ENCODE measurements at regions not wholly inside any gene's neighbourhood (a gene's known extent, or its start where the extent isn't known, plus 50 kb on each side); places are given as distances from the start of the nearest gene placed in this dataset.

DNA sequence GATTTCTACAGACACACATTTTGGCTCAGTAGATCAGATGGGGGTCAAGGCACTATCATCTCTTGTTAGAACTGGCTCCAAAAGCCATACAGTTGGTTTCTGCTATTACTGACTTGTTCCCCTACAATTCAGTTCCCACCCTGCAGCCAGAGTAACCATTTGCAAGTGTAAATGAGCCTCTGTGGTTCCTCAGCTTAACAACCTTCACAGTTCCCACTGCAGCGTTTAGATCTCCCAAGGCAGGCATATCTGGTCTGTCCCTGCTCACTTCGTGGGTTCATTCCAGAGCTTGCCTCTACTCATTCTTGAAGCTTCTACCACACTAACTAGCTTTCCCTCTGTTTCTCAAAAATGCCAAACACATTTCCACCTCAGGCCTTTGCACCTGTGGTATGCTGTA, 186.1 kb downstream of the CBLN1 start:
- TF ChIP-seq, protein P1, sequence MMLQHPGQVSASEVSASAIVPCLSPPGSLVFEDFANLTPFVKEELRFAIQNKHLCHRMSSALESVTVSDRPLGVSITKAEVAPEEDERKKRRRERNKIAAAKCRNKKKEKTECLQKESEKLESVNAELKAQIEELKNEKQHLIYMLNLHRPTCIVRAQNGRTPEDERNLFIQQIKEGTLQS (IDR thresholded peaks at IDR 0.05) = no peak
- TF ChIP-seq, protein P2, sequence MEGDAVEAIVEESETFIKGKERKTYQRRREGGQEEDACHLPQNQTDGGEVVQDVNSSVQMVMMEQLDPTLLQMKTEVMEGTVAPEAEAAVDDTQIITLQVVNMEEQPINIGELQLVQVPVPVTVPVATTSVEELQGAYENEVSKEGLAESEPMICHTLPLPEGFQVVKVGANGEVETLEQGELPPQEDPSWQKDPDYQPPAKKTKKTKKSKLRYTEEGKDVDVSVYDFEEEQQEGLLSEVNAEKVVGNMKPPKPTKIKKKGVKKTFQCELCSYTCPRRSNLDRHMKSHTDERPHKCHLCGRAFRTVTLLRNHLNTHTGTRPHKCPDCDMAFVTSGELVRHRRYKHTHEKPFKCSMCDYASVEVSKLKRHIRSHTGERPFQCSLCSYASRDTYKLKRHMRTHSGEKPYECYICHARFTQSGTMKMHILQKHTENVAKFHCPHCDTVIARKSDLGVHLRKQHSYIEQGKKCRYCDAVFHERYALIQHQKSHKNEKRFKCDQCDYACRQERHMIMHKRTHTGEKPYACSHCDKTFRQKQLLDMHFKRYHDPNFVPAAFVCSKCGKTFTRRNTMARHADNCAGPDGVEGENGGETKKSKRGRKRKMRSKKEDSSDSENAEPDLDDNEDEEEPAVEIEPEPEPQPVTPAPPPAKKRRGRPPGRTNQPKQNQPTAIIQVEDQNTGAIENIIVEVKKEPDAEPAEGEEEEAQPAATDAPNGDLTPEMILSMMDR (IDR thresholded peaks at IDR 0.05; ENCODE audit: low read depth, low read length, missing input control) = no peak
- TF ChIP-seq YY1 (IDR thresholded peaks at IDR 0.05) (no peak), RAD21 (IDR thresholded peaks at IDR 0.05) (no peak), HNF4G (IDR thresholded peaks at IDR 0.05) (no peak), FOXA2 (IDR thresholded peaks at IDR 0.05) (no peak)
